H9 (cell line): ENCODE measurements at regions not wholly inside any gene's neighbourhood (a gene's known extent, or its start where the extent isn't known, plus 50 kb on each side); places are given as distances from the start of the nearest gene placed in this dataset.

Experiments used
- DNase-seq: peaks from one replicate; pipeline ENCODE4 v3.0.0-alpha.2; 2017
- H2AFZ ChIP-seq: one replicate; pipeline ENCODE4 v1.6.1; 2013; ENCODE audit warnings: mild to moderate bottlenecking, low read length, control low read depth, moderate library complexity
- H2AK5ac ChIP-seq: 2 replicates; pipeline ENCODE4 v1.6.1; 2013; ENCODE audit warnings: low read length, control low read depth, mixed read lengths; ENCODE audit not compliant: insufficient read length
- H2BK120ac ChIP-seq: one replicate; pipeline ENCODE4 v1.6.1; 2013; ENCODE audit warnings: low read depth, mild to moderate bottlenecking, low read length, control low read depth, inconsistent platforms; ENCODE audit not compliant: poor library complexity, severe bottlenecking
- H2BK12ac ChIP-seq: 2 replicates; pipeline ENCODE4 v1.6.1; 2013; ENCODE audit warnings: low read length, control low read depth, mixed read lengths, low read depth; ENCODE audit not compliant: insufficient read length
- H2BK15ac ChIP-seq: 2 replicates; pipeline ENCODE4 v1.6.1; 2013; ENCODE audit warnings: low read depth, low read length, control low read depth
- H2BK20ac ChIP-seq: one replicate; pipeline ENCODE4 v1.6.1; 2013; ENCODE audit warnings: low read depth, mild to moderate bottlenecking, low read length, control low read depth, inconsistent platforms; ENCODE audit not compliant: poor library complexity, severe bottlenecking
- H2BK5ac ChIP-seq: 2 replicates; pipeline ENCODE4 v1.6.1; 2013; ENCODE audit warnings: low read length, control low read depth, mixed read lengths; ENCODE audit not compliant: insufficient read length
- H3K14ac ChIP-seq: 2 replicates; pipeline ENCODE4 v1.6.1; 2013; ENCODE audit warnings: low read length, control low read depth; ENCODE audit not compliant: insufficient read depth
- H3K18ac ChIP-seq: 2 replicates; pipeline ENCODE4 v1.6.1; 2013; ENCODE audit warnings: low read depth, mild to moderate bottlenecking, mixed read lengths, low read length, control low read depth; ENCODE audit not compliant: insufficient read length
- H3K23ac ChIP-seq: 2 replicates; pipeline ENCODE4 v1.6.1; 2013; ENCODE audit warnings: low read length, control low read depth, mixed read lengths, low read depth; ENCODE audit not compliant: insufficient read length
- H3K23me2 ChIP-seq: 2 replicates; pipeline ENCODE4 v1.6.1; 2013; ENCODE audit warnings: low read depth, mild to moderate bottlenecking, mixed read lengths, low read length, control low read depth; ENCODE audit not compliant: insufficient read length, poor library complexity, severe bottlenecking
- H3K27ac ChIP-seq: 2 replicates; pipeline ENCODE4 v1.5.1; 2013; ENCODE audit warnings: low read length, control low read depth, mixed read lengths, low read depth; ENCODE audit not compliant: insufficient read length
- H3K27me3 ChIP-seq: 2 replicates; pipeline ENCODE4 v1.6.1; 2013; ENCODE audit warnings: low read length, control low read depth, inconsistent platforms; ENCODE audit not compliant: insufficient read depth
- H3K4ac ChIP-seq: 2 replicates; pipeline ENCODE4 v1.6.1; 2013; ENCODE audit warnings: low read depth, mild to moderate bottlenecking, control low read depth, inconsistent platforms, low read length, moderate library complexity
- H3K4me1 ChIP-seq: 2 replicates; pipeline ENCODE4 v1.6.1; 2013; ENCODE audit warnings: low read length, control low read depth, inconsistent platforms; ENCODE audit not compliant: insufficient read depth
- H3K4me2 ChIP-seq: 2 replicates; pipeline ENCODE4 v1.6.1; 2013; ENCODE audit warnings: low read length, control low read depth, mixed read lengths; ENCODE audit not compliant: insufficient read length, insufficient read depth
- H3K56ac ChIP-seq: 2 replicates; pipeline ENCODE4 v1.6.1; 2013; ENCODE audit warnings: low read depth, mild to moderate bottlenecking, mixed read lengths, low read length, control low read depth; ENCODE audit not compliant: insufficient read length
- H3K79me1 ChIP-seq: 2 replicates; pipeline ENCODE4 v1.6.1; 2013; ENCODE audit warnings: low read depth, mild to moderate bottlenecking, moderate library complexity, low read length, control low read depth, inconsistent platforms; ENCODE audit not compliant: insufficient read depth, poor library complexity, severe bottlenecking
- H3K79me2 ChIP-seq: 2 replicates; pipeline ENCODE4 v1.6.1; 2013; ENCODE audit warnings: low read length, control low read depth, inconsistent platforms; ENCODE audit not compliant: insufficient read depth
- H3K9ac ChIP-seq: 2 replicates; pipeline ENCODE4 v1.6.1; 2013; ENCODE audit warnings: low read length, control low read depth, mixed read lengths; ENCODE audit not compliant: insufficient read length; ENCODE audit errors: extremely low read depth
- H3K9me3 ChIP-seq: one replicate; pipeline ENCODE4 v1.6.1; 2013; ENCODE audit warnings: low read depth, low read length, inconsistent platforms; ENCODE audit not compliant: control insufficient read depth
- H3T11ph ChIP-seq: one replicate; pipeline ENCODE4 v1.6.1; 2013; ENCODE audit warnings: mild to moderate bottlenecking, low read length, control low read depth, inconsistent platforms
- H4K20me1 ChIP-seq: one replicate; pipeline ENCODE4 v1.6.1; 2013; ENCODE audit not compliant: control insufficient read depth, insufficient read length, insufficient read depth
- H4K5ac ChIP-seq: 2 replicates; pipeline ENCODE4 v1.6.1; 2013; ENCODE audit warnings: low read depth, mild to moderate bottlenecking, mixed read lengths, low read length, control low read depth; ENCODE audit not compliant: insufficient read length
- H4K8ac ChIP-seq: replicated peaks from 2 replicates; pipeline ENCODE4 v1.6.1; 2013; ENCODE audit warnings: low read length, control low read depth, mixed read lengths, low read depth; ENCODE audit not compliant: insufficient read length
- H4K91ac ChIP-seq: 2 replicates; pipeline ENCODE4 v1.6.1; 2013; ENCODE audit warnings: low read depth, mild to moderate bottlenecking, moderate library complexity, mixed read lengths, low read length, control low read depth; ENCODE audit not compliant: insufficient read length
- H3K27ac Mint-ChIP-seq, 3 experiments: 2 replicates in 2 of 3; 3 replicates in 1 of 3; pipeline ENCODE4 v1.8.0; 2020 to 2021; ENCODE audit warnings: mixed read lengths in 3 of 3, mild to moderate bottlenecking in 1 of 3, moderate library complexity in 1 of 3
- H3K27me3 Mint-ChIP-seq: 2 replicates; pipeline ENCODE4 v1.8.0; 2021; ENCODE audit warnings: low read depth, mild to moderate bottlenecking, moderate library complexity, mixed read lengths
- H3K36me3 Mint-ChIP-seq, 3 experiments: 2 replicates in 2 of 3; 3 replicates in 1 of 3; pipeline ENCODE4 v1.8.0; 2020 to 2021; ENCODE audit warnings: low read depth in 3 of 3, mixed read lengths in 3 of 3; ENCODE audit not compliant: insufficient read depth in 1 of 3
- H3K4me1 Mint-ChIP-seq, 2 experiments: 2 replicates each; pipeline ENCODE4 v1.8.0; 2020; ENCODE audit warnings: mixed read lengths in 2 of 2
- H3K4me3 Mint-ChIP-seq, 2 experiments: 2 replicates in 1 of 2; 3 replicates in 1 of 2; pipeline ENCODE4 v1.8.0; 2020 to 2021; ENCODE audit warnings: mild to moderate bottlenecking in 2 of 2, mixed read lengths in 2 of 2, moderate library complexity in 1 of 2
- H3K9me3 Mint-ChIP-seq, 2 experiments: 2 replicates in 1 of 2; 3 replicates in 1 of 2; pipeline ENCODE4 v1.8.0; 2020; ENCODE audit warnings: mild to moderate bottlenecking in 2 of 2, mixed read lengths in 2 of 2, moderate library complexity in 1 of 2
- WGBS: extraction: QIAGEN DNeasy Blood & Tissue Kit; methylation state at CpG from one replicate; pipeline ENCODE4 v1.1.7; 2013; ENCODE audit warnings: missing lambda C conversion rate, low lambda C conversion rate, mixed read lengths; ENCODE audit not compliant: insufficient read length; ENCODE audit errors: extremely low coverage; 5-methylcytosine and 5-hydroxymethylcytosine counted together
- TF ChIP-seq, protein P1 (sequence below): fragments of 200-600 bp; sonication (generic); conservative IDR thresholded peaks from 3 replicates; pipeline ENCODE4 v1.8.0; 2021; ENCODE audit warnings: antibody characterized with exemption, mild to moderate bottlenecking

DNA sequence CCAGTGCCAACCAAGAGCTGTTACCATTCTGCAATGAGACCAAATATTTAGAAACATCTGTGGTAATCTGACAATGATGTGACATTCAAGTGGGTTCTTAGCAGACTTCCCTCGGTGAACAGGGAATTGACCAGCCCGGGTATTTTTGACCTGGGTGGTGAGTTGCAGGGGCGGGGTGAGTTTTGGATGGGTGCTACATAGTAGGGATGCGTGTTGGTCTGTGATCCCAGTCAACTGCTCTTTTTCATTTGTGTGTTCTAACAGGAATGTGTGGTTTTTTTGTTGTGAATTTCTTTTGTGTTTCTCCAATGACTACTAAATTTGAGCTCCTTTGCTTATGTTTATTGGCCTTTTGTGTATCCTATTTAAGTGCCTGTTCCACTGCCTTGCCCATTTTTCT lies 273.6 kb upstream of the HABP2 start:
- H2BK12ac ChIP-seq: no peak overlapping the region
- TF ChIP-seq, protein P1, sequence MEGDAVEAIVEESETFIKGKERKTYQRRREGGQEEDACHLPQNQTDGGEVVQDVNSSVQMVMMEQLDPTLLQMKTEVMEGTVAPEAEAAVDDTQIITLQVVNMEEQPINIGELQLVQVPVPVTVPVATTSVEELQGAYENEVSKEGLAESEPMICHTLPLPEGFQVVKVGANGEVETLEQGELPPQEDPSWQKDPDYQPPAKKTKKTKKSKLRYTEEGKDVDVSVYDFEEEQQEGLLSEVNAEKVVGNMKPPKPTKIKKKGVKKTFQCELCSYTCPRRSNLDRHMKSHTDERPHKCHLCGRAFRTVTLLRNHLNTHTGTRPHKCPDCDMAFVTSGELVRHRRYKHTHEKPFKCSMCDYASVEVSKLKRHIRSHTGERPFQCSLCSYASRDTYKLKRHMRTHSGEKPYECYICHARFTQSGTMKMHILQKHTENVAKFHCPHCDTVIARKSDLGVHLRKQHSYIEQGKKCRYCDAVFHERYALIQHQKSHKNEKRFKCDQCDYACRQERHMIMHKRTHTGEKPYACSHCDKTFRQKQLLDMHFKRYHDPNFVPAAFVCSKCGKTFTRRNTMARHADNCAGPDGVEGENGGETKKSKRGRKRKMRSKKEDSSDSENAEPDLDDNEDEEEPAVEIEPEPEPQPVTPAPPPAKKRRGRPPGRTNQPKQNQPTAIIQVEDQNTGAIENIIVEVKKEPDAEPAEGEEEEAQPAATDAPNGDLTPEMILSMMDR: no peak
- no peaks in the 10 kb centered on the region for H3K23me2 ChIP-seq
- no peak overlapping the region for H3K4me2 ChIP-seq
- H3K27me3 ChIP-seq: no peaks in the 10 kb centered on the region
- H3K4ac ChIP-seq: no peak overlapping the region
- H2BK120ac ChIP-seq: no peak overlapping the region
- no peak overlapping the region for H3K23ac ChIP-seq
- no peak overlapping the region for H4K8ac ChIP-seq
- H3K79me2 ChIP-seq: no peaks in the 10 kb centered on the region
- no peak for DNase-seq
- Mint-ChIP-seq H3K9me3 (peaks cover 8 to 15% of the 10 kb centered on the region in 2 experiments), H3K27me3 (peaks cover 3% of the 10 kb centered on the region), H3K27ac (no peak overlapping the region), H3K4me3 (no peak overlapping the region), H3K4me1 (peaks cover 0 to 2% of the 10 kb centered on the region in 2 experiments; a peak in 1 of 4 replicates), H3K36me3 (peaks cover 0 to 11% (median 3%) of the 10 kb centered on the region in 3 experiments; a peak in 5 of 7 replicates)
- WGBS: no CpG with 5 or more reads among the region's 4 CpGs
- no peaks in the 10 kb centered on the region for H3K9me3 ChIP-seq
- H3T11ph ChIP-seq: no peak overlapping the region
- H2AFZ ChIP-seq: no peak overlapping the region
- H2BK20ac ChIP-seq: no peak overlapping the region
- H3K9ac ChIP-seq: no peak overlapping the region
- no peaks in the 10 kb centered on the region for H3K79me1 ChIP-seq
- H4K5ac ChIP-seq: no peak overlapping the region
- H3K4me1 ChIP-seq: no peaks in the 10 kb centered on the region
- no peak overlapping the region for H4K91ac ChIP-seq
- H2BK15ac ChIP-seq: no peak overlapping the region
- no peaks in the 10 kb centered on the region for H4K20me1 ChIP-seq
- H3K14ac ChIP-seq: no peak overlapping the region
- H2AK5ac ChIP-seq: no peak overlapping the region
- H2BK5ac ChIP-seq: no peak overlapping the region
- H3K27ac ChIP-seq: no peak overlapping the region
- no peak overlapping the region for H3K56ac ChIP-seq
- H3K18ac ChIP-seq: no peak overlapping the region
